ENCODE measurements at regions not wholly inside any gene's neighbourhood (a gene's known extent, or its start where the extent isn't known, plus 50 kb on each side); places are given as distances from the start of the nearest gene placed in this dataset.

DNA sequence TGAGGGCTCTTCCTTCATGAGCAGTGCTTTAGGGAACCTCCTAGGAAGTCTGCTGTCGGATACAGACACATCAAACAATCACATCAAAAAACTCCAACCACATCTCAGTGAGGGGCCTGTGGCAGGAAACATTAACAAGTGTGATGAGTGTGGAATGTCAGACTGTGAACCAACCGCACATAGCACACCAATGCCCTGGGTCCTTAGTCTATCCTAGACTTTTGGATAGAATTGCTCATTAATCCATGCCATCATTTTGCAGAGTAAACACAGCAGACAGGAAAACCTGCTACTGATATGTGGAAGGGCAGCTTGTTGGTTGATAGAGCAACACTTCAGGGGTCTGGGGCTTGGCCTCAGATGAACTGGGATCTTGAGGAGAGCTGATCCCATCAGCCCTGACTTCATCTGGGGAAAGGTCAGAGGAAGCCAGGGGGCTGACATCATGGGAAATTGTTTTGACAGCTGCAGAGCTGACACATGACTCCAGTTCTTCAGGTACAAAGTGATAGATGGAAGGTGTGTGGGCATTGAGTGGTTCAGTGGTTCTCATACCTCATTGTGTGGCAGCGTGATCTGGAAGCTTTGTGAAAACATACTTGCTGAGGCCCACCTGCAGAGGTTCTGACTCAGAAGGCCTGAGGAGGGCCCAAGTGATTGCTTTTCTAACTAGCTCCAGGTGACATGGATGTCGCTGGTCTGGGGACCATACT lies 193.3 kb downstream of the DIRAS2 start:
- TF ChIP-seq, protein P1, sequence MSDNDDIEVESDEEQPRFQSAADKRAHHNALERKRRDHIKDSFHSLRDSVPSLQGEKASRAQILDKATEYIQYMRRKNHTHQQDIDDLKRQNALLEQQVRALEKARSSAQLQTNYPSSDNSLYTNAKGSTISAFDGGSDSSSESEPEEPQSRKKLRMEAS (IDR thresholded peaks at IDR 0.05), result no peak
- TF ChIP-seq CTCF (IDR thresholded peaks at IDR 0.05; ENCODE audit: control extremely low read depth in 1 of 3, insufficient read depth in 1 of 3, low read depth in 1 of 3, low read length in 3 of 3), result no peak
- TF ChIP-seq EZH2 (IDR thresholded peaks at IDR 0.05; ENCODE audit: low read depth, low read length, severe bottlenecking), result no peak
- TF ChIP-seq YY1 (IDR thresholded peaks at IDR 0.05; ENCODE audit: low read depth, low read length), result no peak
- TF ChIP-seq USF2 (IDR thresholded peaks at IDR 0.05; ENCODE audit: low read length), result no peak
- no peak for TF ChIP-seq RAD21 (IDR thresholded peaks at IDR 0.05 in 1 of 2, conservative IDR thresholded peaks at IDR 0.05 in 1 of 2; ENCODE audit: low read depth in 2 of 2, low read length in 2 of 2)
- TF ChIP-seq POLR2A (IDR thresholded peaks at IDR 0.05; ENCODE audit: control extremely low read depth in 1 of 2, low read depth in 2 of 2, low read length in 2 of 2), result no peak
- no peak for TF ChIP-seq POLR2AphosphoS5 (IDR thresholded peaks at IDR 0.05; ENCODE audit: low read depth, low read length)
- TF ChIP-seq TEAD4 (IDR thresholded peaks at IDR 0.05; ENCODE audit: low read depth, low read length), result no peak
- no peak for TF ChIP-seq ATF3 (IDR thresholded peaks at IDR 0.05; ENCODE audit: insufficient read depth, low read depth, low read length)

Data from H1 (cell line).